ENCODE measurements at regions not wholly inside any gene's neighbourhood (a gene's known extent, or its start where the extent isn't known, plus 50 kb on each side); places are given as distances from the start of the nearest gene placed in this dataset.

DNA sequence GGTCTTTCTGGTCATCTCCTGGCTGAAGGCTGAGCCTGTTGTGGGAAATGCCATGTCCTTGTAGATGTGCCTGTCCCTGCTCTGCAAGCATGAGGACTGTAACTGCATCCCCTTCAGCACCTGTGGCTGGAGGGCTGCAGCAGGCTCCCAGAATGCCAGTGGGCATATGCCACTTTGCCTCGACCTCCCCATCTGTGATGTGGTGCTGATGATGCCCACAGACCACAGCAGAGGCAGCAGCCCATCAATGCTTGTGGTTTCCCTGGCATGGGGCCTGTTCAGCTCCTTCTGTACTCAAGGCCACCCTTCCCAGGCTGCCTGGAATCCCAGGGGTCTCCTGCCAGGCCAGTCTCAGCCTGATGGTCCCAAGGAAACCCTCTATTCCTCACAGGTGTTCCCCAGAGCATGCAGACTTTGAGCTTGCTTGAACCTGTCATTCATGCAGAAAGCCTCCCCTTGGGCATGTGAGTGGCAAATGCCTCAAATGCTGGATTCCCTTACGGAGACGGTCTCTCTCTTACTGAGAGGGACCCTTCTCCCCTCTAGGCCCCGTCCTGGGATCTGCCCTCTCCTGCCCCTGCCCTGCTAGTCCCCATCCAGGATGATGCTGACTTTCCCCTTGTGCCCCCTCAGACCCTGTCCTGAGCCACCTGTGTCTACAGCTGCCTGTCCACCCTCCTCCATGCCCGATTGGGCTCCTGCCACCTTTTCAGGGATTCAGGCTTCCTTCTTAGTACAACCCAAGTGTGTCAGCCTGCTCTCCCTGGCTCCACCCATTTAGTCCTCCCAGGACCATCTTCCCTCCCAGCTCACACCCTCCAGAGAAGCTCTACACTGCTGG is 50.9 kb upstream of the ANTXRL start:
- TF ChIP-seq YY1 (IDR thresholded peaks at IDR 0.05; ENCODE audit: low read depth), result no peak
- TF ChIP-seq RAD21 (IDR thresholded peaks at IDR 0.05; ENCODE audit: low read depth), result no peak
- no peak for TF ChIP-seq TAF1 (IDR thresholded peaks at IDR 0.05; ENCODE audit: low read depth)
- no peak for TF ChIP-seq EP300 (IDR thresholded peaks at IDR 0.05; ENCODE audit: borderline replicate concordance)
- no peak for TF ChIP-seq TCF12 (IDR thresholded peaks at IDR 0.05; ENCODE audit: low read depth)
- TF ChIP-seq ZBTB7A (IDR thresholded peaks at IDR 0.05; ENCODE audit: low read depth), result no peak
- no peak for TF ChIP-seq FOXM1 (IDR thresholded peaks at IDR 0.05; ENCODE audit: borderline replicate concordance, low read depth)
- no peak for TF ChIP-seq CEBPB (IDR thresholded peaks at IDR 0.05)
- TF ChIP-seq, protein P1, sequence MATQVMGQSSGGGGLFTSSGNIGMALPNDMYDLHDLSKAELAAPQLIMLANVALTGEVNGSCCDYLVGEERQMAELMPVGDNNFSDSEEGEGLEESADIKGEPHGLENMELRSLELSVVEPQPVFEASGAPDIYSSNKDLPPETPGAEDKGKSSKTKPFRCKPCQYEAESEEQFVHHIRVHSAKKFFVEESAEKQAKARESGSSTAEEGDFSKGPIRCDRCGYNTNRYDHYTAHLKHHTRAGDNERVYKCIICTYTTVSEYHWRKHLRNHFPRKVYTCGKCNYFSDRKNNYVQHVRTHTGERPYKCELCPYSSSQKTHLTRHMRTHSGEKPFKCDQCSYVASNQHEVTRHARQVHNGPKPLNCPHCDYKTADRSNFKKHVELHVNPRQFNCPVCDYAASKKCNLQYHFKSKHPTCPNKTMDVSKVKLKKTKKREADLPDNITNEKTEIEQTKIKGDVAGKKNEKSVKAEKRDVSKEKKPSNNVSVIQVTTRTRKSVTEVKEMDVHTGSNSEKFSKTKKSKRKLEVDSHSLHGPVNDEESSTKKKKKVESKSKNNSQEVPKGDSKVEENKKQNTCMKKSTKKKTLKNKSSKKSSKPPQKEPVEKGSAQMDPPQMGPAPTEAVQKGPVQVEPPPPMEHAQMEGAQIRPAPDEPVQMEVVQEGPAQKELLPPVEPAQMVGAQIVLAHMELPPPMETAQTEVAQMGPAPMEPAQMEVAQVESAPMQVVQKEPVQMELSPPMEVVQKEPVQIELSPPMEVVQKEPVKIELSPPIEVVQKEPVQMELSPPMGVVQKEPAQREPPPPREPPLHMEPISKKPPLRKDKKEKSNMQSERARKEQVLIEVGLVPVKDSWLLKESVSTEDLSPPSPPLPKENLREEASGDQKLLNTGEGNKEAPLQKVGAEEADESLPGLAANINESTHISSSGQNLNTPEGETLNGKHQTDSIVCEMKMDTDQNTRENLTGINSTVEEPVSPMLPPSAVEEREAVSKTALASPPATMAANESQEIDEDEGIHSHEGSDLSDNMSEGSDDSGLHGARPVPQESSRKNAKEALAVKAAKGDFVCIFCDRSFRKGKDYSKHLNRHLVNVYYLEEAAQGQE (IDR thresholded peaks at IDR 0.05; ENCODE audit: low read depth), result no peak
- TF ChIP-seq EGR1 (IDR thresholded peaks at IDR 0.05), result no peak
- TF ChIP-seq, protein P2, sequence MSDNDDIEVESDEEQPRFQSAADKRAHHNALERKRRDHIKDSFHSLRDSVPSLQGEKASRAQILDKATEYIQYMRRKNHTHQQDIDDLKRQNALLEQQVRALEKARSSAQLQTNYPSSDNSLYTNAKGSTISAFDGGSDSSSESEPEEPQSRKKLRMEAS (IDR thresholded peaks at IDR 0.05), result no peak
